ENCODE measurements at regions not wholly inside any gene's neighbourhood (a gene's known extent, or its start where the extent isn't known, plus 50 kb on each side); places are given as distances from the start of the nearest gene placed in this dataset.
"Not testable (repeated sequence)": the region's sequence is repeated elsewhere in the genome, so short reads cannot be mapped to it uniquely, and the experiment has no call there.

- no peak for DNase-seq (ENCODE audit: low read depth)
Observed at GRCh38 chrX:50967736-50968135, 57.2 kb downstream of the BMP15 start.

- DNase-seq (ENCODE audit: low read depth): not testable (repeated sequence)
Observed at GRCh38 chrX:50968871-50969635, 58.5 kb downstream of the BMP15 start.

- no peak for DNase-seq (ENCODE audit: low read depth)
Observed at GRCh38 chrX:50971395-50971794, 60.9 kb downstream of the BMP15 start.

DNA sequence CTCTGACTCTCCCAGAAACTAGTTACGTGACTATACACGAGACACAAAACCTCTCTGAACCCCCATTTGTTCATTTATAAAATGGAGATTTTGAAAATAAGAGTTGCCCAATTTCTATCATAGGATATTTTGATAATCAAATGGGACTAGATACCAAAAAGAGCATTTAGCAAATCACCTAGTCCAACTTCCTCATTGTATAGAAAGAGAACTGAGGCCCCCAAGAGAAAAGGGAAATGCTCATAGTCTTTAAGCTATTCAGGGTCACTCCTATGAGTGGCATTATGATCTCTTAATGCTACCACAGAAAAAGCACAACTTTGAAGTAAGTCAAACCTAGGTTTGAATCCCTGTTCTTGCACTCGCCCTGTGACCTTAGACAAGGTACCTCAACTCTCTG lies 62.7 kb downstream of the BMP15 start:
- no peak for DNase-seq (ENCODE audit: low read depth)

DNA sequence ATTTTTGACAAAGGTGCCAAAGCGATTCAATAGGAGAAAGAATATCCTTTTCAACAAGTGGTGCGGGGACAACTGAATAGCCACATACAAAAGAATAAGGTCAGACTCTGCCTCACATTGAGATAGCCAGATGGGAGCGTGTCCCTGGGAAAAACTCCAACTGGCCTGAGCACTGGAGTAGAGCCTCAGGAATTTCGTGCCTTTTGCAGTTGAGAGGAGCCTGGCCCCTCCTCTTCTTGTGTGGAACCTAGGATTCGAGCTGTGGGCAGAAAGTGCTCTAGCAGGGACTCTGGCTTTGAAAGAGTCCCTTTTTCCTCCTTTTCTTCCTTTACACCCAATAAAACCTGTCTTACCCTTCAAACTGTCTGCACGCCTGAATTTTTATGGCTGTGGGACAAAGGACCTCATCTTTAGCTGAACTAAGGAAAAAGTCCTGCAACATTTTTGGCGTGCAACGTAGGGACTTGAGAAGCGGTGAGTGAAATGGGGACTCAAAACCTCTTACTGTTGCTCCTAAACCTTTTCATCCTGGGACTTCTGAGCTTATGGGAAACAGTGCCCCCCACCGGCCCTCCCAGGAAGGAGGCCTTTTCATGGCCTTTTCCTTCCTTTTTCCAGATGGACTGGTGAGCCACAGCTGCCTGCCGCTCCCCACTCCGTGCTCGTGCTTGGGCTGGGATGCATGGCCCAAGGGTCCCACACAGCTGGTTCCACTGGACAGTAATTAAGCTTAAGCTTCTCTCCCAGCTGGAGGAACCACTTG lies 68.6 kb downstream of the BMP15 start:
- DNase-seq (ENCODE audit: low read depth): no peak

DNA sequence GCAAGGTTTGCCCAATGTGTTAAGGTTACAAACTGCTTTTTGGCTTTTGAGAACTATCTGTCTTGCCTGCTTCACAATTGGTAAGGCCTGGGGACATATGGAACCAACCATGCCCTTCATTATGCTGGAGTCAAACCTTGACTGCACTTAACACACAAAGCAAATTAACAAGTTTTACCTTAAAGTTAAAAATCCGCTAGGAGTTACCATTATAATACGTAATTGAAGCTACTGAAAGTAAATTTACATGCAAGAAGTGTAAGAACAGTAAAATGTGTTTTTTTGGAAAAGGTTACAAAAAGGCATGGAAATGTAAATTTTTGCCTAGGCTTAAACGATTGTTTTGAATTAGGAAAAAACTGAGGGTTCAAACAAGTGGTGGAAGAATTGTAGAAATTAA lies 69.7 kb downstream of the BMP15 start:
- DNase-seq (ENCODE audit: low read depth): no peak

DNA sequence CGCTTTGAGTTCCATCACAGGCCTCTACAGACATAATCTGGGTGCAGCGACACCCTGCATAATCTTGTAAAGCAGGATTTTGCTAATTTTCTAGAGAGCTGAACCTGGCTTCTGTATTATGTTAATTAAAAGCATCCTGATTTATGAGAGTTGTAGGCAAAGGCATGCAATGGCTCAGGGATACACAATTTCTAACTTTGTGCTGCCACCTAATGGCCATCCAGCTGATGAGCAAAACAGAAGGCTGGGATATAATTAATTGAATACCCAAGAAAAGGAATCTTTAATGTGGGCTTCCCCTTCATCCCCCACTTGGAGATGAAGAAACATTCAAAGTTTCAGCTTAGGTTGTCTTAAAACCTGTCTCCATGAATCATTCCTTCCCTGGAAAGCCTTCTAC lies 78.1 kb downstream of the BMP15 start:
- DNase-seq (ENCODE audit: low read depth): no peak

- DNase-seq (ENCODE audit: low read depth): no peak
Observed at GRCh38 chrX:50996930-50997329, 86.4 kb downstream of the BMP15 start.

DNA sequence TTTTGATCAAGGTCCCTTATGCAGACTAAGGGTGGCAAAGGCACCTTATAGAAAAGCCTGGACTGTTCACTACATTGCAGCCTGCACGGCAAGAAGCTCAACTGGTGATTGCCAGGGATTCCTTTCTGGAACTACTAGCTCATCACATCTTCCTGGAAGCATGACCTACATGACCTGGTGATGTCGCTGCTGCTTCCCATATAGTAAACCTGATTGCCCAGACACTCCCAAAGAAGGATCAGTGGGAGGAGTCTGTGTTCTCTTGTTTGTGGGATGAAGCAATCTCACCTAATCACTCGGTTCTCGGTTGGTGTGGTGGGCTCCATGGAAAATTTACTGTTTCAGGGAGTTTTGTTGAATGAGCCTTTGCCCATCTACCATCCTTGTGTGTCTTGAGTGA lies 89.8 kb downstream of the BMP15 start:
- DNase-seq (ENCODE audit: low read depth): not testable (repeated sequence)

DNA sequence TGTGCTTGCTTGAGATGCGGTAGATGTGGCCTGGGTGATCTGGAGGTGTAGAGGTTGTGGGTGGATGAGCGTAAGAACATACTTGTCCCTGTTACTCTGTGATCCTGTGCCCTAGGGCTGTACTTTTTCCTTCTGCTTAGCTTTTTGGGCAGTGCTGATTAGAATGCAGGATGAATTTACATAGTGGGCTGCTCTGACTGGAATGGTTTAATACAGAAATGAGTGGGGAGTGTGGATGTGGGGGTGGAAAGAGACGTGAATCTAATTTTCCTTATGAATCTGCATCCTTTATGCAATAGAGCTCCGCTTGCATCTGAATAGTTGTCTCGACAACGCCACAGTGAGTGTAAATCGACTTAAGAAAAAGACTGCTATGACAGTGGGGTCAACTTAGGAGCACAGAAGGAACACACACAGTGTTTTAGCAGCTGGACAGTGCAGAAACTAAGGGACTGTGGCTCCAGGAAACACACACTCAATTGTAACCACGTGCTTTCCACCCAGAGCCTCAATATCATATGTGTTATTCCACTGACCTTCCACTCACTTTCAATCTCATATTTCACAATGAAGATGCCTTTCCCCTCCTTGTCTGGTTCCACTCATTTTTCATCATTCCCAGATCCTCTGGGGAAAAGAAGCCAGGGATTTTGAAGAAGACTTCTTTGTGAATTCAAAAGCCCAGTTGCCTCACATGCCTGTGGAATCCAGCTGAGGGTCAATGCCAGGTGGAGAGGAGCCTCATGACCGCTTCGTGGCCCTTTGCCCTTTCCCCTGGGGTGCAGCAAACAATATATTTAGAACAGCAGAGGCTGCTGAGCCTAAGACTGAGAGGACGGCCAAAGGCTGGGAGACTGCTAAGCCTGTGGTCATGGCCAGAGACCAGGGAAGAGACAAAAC lies 91.4 kb downstream of the BMP15 start:
- not testable (repeated sequence) for DNase-seq (ENCODE audit: low read depth)

GRCh38 chrX:51006064-51006463 lies 95.5 kb downstream of the BMP15 start:
- DNase-seq (ENCODE audit: low read depth): no peak

DNA sequence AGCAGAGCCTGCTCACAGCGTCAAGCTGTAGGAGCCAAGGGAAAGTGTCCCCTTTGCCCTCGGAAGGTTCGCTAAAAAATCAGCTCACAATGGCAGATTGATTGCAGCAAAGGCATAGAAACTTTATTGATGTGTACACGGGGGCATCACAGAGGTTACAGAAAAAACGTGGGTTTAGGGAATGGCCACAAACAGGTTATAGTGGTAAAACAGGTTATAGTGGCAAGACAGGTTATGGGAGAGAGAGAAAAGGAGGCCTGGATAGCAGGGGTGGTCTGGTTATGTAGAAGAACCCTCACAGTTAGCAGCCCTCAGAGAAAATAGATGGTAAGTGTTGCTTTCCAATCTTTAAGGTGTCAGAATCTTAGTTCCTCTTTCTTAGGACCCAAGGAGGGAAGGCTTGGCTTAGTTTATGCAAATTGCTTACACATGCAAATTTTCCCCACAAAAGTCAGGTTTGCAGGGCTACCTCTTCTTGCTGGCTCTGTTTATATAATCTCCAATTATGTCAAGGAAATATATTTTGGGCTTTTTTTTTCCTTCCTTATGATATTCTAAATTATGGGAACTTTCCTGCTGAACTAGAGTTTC lies 113.7 kb downstream of the BMP15 start:
- DNase-seq (ENCODE audit: low read depth): no peak

DNA sequence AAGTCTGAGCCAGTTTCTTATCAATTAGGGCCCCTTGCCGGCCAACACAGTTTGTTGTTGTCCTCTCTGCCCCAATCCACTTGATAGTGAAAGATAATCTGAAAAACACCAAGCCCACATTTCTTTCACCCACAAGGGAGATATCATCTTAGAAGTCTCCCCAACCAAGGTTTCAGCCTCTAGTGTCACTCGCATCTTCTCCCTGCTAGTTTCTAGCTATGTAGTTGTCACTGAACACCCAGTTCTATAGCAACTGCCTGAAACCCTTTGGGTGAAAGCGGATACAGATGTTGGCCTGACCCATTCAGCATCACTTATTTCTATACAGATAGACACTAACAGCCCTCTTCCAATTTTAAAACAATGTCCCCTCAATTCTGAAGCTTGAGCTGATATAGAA lies 116.3 kb downstream of the BMP15 start:
- no peak for DNase-seq (ENCODE audit: low read depth)

DNA sequence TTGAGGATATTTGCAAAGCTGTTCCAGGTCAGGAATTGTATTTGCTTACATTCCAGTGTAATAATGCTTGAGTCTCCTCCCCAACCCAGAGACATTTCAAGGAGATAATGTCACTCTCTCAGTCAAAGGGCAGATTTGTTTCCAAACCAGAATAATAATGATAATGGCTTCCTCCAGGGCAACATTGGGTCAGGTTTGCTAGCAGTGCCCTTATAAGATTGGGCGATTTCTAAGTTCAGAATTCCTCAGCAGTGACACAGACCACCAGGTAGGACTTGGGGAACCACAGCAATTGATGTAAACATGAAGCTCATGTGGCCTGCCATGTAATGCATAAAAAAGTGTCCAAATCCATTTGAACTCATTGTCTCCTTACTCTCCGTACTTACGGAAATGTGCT lies 125.2 kb downstream of the BMP15 start:
- no peak for DNase-seq (ENCODE audit: low read depth)

GRCh38 chrX:51047950-51048349 lies 137.4 kb downstream of the BMP15 start:
- no peak for DNase-seq (ENCODE audit: low read depth)

- no peak for DNase-seq (ENCODE audit: low read depth)
Observed at GRCh38 chrX:51053741-51054140, 143.2 kb downstream of the BMP15 start.

GRCh38 chrX:51098046-51098445 lies 187.5 kb downstream of the BMP15 start:
- DNase-seq (ENCODE audit: low read depth): no peak

DNA sequence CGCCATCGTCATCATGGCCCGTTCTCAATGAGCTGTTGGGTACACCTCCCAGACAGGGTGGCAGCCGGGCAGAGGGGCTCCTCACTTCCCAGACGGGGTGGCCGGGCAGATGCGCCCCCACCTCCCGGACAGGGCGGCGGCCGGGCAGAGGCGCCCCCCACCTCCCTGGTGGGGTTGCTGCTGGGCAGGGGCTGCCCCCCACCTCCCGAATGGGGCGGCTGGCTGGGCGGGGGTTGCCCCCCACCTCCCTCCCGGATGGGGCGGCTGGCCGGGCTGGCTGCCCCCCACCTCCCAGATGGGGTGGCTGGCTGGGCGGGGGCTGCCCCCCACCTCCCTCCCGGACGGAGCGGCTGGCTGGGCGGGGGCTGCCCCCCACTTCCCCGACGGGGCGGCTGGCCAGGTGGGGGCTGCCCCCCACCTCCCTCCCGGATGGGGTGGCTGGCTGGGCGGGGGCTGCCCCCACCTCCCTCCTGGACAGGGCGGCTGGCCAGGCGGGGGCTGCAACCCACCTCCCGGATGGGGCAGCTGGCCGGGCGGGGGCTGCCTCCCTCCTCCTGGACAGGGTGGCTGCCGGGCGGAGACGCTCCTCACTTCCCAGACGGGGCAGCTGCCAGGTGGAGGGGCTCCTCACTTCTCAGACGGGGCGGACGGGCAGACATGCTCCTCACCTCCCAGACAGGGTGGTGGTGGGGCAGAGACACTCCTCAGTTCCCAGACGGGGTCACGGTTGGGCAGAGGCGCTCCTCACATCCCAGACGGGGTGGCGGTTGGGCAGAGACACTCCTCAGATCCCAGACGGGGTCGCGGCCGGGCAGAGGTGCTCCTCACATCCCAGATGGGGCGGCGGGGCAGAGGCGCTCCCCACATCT lies 208.8 kb downstream of the BMP15 start:
- not testable (repeated sequence) for DNase-seq (ENCODE audit: low read depth)

DNA sequence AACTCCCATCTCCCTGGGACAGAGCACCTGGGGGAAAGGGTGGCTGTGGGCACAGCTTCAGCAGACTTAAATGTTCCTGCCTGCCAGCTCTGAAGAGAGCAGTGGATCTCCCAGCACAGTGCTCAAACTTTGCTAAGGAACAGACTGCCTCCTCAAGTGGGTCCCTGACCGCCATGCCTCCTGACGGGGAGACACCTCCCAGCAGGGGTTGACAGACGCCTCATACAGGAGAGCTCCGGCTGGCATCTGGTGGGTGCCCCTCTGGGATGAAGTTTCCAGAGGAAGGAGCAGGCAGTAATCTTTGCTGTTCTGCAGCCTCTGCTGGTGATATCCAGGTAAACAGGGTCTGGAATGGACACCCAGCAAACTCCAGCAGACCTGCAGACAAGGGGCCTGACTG lies 206.9 kb upstream of the NUDT10 start:
- DNase-seq (ENCODE audit: low read depth): not testable (repeated sequence)

GRCh38 chrX:51144828-51145442 lies 187.7 kb upstream of the NUDT10 start:
- peak; percentile 0 for DNase-seq (ENCODE audit: low read depth)

GRCh38 chrX:51148848-51149247 lies 183.8 kb upstream of the NUDT10 start:
- no peak for DNase-seq (ENCODE audit: low read depth)

Data from stimulated activated CD8-positive, alpha-beta memory T cell treated with anti-CD3 and anti-CD28 coated beads, Interleukin-7, amount 100 ng/mL, for 24 hours (primary cell).